ENCODE measurements at regions not wholly inside any gene's neighbourhood (a gene's known extent, or its start where the extent isn't known, plus 50 kb on each side); places are given as distances from the start of the nearest gene placed in this dataset.
"Not testable (repeated sequence)": the region's sequence is repeated elsewhere in the genome, so short reads cannot be mapped to it uniquely, and the experiment has no call there.

- DNase-seq, result no peak
Measured at GRCh38 chr11:96794152-96794551, 404.3 kb downstream of the JRKL start.

GRCh38 chr11:96798445-96798844, 408.6 kb downstream of the JRKL start:
- DNase-seq, result no peak

GRCh38 chr11:96815236-96815635, 425.4 kb downstream of the JRKL start:
- DNase-seq, result no peak

GRCh38 chr11:96817482-96818399, 427.9 kb downstream of the JRKL start:
- no peak for DNase-seq

GRCh38 chr11:96827164-96827563, 437.4 kb downstream of the JRKL start:
- peak in 1 of 2 donors; percentile 4 for DNase-seq

GRCh38 chr11:96841792-96842191, 452.0 kb downstream of the JRKL start:
- DNase-seq, result no peak

GRCh38 chr11:96842731-96843130, 452.9 kb downstream of the JRKL start:
- DNase-seq, result no peak

- no peak for DNase-seq
Measured at GRCh38 chr11:96854425-96854824, 464.6 kb downstream of the JRKL start.

- DNase-seq, result not testable (repeated sequence)
Measured at GRCh38 chr11:96861722-96862121, 471.9 kb downstream of the JRKL start.

- DNase-seq, result no peak
Measured at GRCh38 chr11:96863520-96863919, 473.7 kb downstream of the JRKL start.

- no peak for DNase-seq
Measured at GRCh38 chr11:96865020-96865419, 475.2 kb downstream of the JRKL start.

GRCh38 chr11:96869207-96869606, 479.4 kb downstream of the JRKL start:
- no peak for DNase-seq

- no peak for DNase-seq
Measured at GRCh38 chr11:96875712-96876111, 485.9 kb downstream of the JRKL start.

- no peak for DNase-seq
Measured at GRCh38 chr11:96878299-96879051, 488.7 kb downstream of the JRKL start.

- DNase-seq, result not testable (repeated sequence)
Measured at GRCh38 chr11:96882622-96883021, 492.8 kb downstream of the JRKL start.

GRCh38 chr11:96885405-96885804, 495.6 kb downstream of the JRKL start:
- DNase-seq, result no peak

GRCh38 chr11:96885912-96886311, 496.1 kb downstream of the JRKL start:
- no peak for DNase-seq

GRCh38 chr11:96893988-96894387, 504.2 kb downstream of the JRKL start:
- no peak for DNase-seq

GRCh38 chr11:96894587-96894986, 504.8 kb downstream of the JRKL start:
- no peak for DNase-seq

- DNase-seq, result no peak
Measured at GRCh38 chr11:96899971-96900370, 510.2 kb downstream of the JRKL start.

- no peak for DNase-seq
Measured at GRCh38 chr11:96905143-96905542, 515.3 kb downstream of the JRKL start.

- no peak for DNase-seq
Measured at GRCh38 chr11:96905663-96906062, 515.9 kb downstream of the JRKL start.

GRCh38 chr11:96906476-96906875, 516.7 kb downstream of the JRKL start:
- DNase-seq, result no peak

- no peak for DNase-seq
Measured at GRCh38 chr11:96925862-96926261, 536.0 kb downstream of the JRKL start.

All from hippocampal formation (tissue), 2 donors.